GM21528 (cell line): ENCODE measurements at regions not wholly inside any gene's neighbourhood (a gene's known extent, or its start where the extent isn't known, plus 50 kb on each side); places are given as distances from the start of the nearest gene placed in this dataset.
"Not testable (repeated sequence)": the region's sequence is repeated elsewhere in the genome, so short reads cannot be mapped to it uniquely, and the experiment has no call there.

ENCODE experiments used
- ATAC-seq: cut with Tn5 transposase; IDR thresholded peaks from one replicate; pipeline ENCODE4 v1.9.1; 2021; ENCODE audit warnings: mild to moderate bottlenecking, moderate library complexity; ENCODE audit not compliant: unreplicated experiment, low FRiP score

- ATAC-seq = no peak
Observed at GRCh38 chr10:113480081-113480360, 72.8 kb upstream of the HABP2 start.

- no peak for ATAC-seq
Observed at GRCh38 chr10:113480851-113481502, 71.9 kb upstream of the HABP2 start.

GRCh38 chr10:113484487-113484886 is 68.4 kb upstream of the HABP2 start:
- ATAC-seq = no peak

GRCh38 chr10:113485736-113486135 is 67.1 kb upstream of the HABP2 start:
- ATAC-seq = no peak

GRCh38 chr10:113486531-113486930 is 66.3 kb upstream of the HABP2 start:
- ATAC-seq = no peak

GRCh38 chr10:113487154-113487553 is 65.7 kb upstream of the HABP2 start:
- ATAC-seq = no peak

GRCh38 chr10:113488186-113488585 is 64.7 kb upstream of the HABP2 start:
- no peak for ATAC-seq

GRCh38 chr10:113489522-113489921 is 63.3 kb upstream of the HABP2 start:
- not testable (repeated sequence) for ATAC-seq

GRCh38 chr10:113491967-113492565 is 60.8 kb upstream of the HABP2 start:
- ATAC-seq = no peak

GRCh38 chr10:113493195-113493594 is 59.7 kb upstream of the HABP2 start:
- ATAC-seq = no peak

- no peak for ATAC-seq
Observed at GRCh38 chr10:113493882-113494301, 59.0 kb upstream of the HABP2 start.

- ATAC-seq = no peak
Observed at GRCh38 chr10:113494761-113495160, 58.1 kb upstream of the HABP2 start.

GRCh38 chr10:113495553-113495952 is 57.3 kb upstream of the HABP2 start:
- no peak for ATAC-seq

- ATAC-seq = no peak
Observed at GRCh38 chr10:113496111-113497109, 56.4 kb upstream of the HABP2 start.

GRCh38 chr10:113497198-113497597 is 55.7 kb upstream of the HABP2 start:
- no peak for ATAC-seq

- no peak for ATAC-seq
Observed at GRCh38 chr10:113498997-113499396, 53.9 kb upstream of the HABP2 start.

GRCh38 chr10:113499806-113500205 is 53.0 kb upstream of the HABP2 start:
- ATAC-seq = no peak

- not testable (repeated sequence) for ATAC-seq
Observed at GRCh38 chr10:113501031-113501430, 51.8 kb upstream of the HABP2 start.
